H9 (cell line): ENCODE measurements at regions not wholly inside any gene's neighbourhood (a gene's known extent, or its start where the extent isn't known, plus 50 kb on each side); places are given as distances from the start of the nearest gene placed in this dataset.

Source experiments
- DNase-seq: peaks from one replicate; pipeline ENCODE4 v3.0.0-alpha.2; 2017
- H2AFZ ChIP-seq: one replicate; pipeline ENCODE4 v1.6.1; 2013; ENCODE audit warnings: mild to moderate bottlenecking, low read length, control low read depth, moderate library complexity
- H2AK5ac ChIP-seq: 2 replicates; pipeline ENCODE4 v1.6.1; 2013; ENCODE audit warnings: low read length, control low read depth, mixed read lengths; ENCODE audit not compliant: insufficient read length
- H2BK120ac ChIP-seq: one replicate; pipeline ENCODE4 v1.6.1; 2013; ENCODE audit warnings: low read depth, mild to moderate bottlenecking, low read length, control low read depth, inconsistent platforms; ENCODE audit not compliant: poor library complexity, severe bottlenecking
- H2BK12ac ChIP-seq: 2 replicates; pipeline ENCODE4 v1.6.1; 2013; ENCODE audit warnings: low read length, control low read depth, mixed read lengths, low read depth; ENCODE audit not compliant: insufficient read length
- H2BK15ac ChIP-seq: 2 replicates; pipeline ENCODE4 v1.6.1; 2013; ENCODE audit warnings: low read depth, low read length, control low read depth
- H2BK20ac ChIP-seq: one replicate; pipeline ENCODE4 v1.6.1; 2013; ENCODE audit warnings: low read depth, mild to moderate bottlenecking, low read length, control low read depth, inconsistent platforms; ENCODE audit not compliant: poor library complexity, severe bottlenecking
- H2BK5ac ChIP-seq: 2 replicates; pipeline ENCODE4 v1.6.1; 2013; ENCODE audit warnings: low read length, control low read depth, mixed read lengths; ENCODE audit not compliant: insufficient read length
- H3K14ac ChIP-seq: 2 replicates; pipeline ENCODE4 v1.6.1; 2013; ENCODE audit warnings: low read length, control low read depth; ENCODE audit not compliant: insufficient read depth
- H3K18ac ChIP-seq: 2 replicates; pipeline ENCODE4 v1.6.1; 2013; ENCODE audit warnings: low read depth, mild to moderate bottlenecking, mixed read lengths, low read length, control low read depth; ENCODE audit not compliant: insufficient read length
- H3K23ac ChIP-seq: 2 replicates; pipeline ENCODE4 v1.6.1; 2013; ENCODE audit warnings: low read length, control low read depth, mixed read lengths, low read depth; ENCODE audit not compliant: insufficient read length
- H3K23me2 ChIP-seq: 2 replicates; pipeline ENCODE4 v1.6.1; 2013; ENCODE audit warnings: low read depth, mild to moderate bottlenecking, mixed read lengths, low read length, control low read depth; ENCODE audit not compliant: insufficient read length, poor library complexity, severe bottlenecking
- H3K27ac ChIP-seq: 2 replicates; pipeline ENCODE4 v1.5.1; 2013; ENCODE audit warnings: low read length, control low read depth, mixed read lengths, low read depth; ENCODE audit not compliant: insufficient read length
- H3K27me3 ChIP-seq: 2 replicates; pipeline ENCODE4 v1.6.1; 2013; ENCODE audit warnings: low read length, control low read depth, inconsistent platforms; ENCODE audit not compliant: insufficient read depth
- H3K4ac ChIP-seq: 2 replicates; pipeline ENCODE4 v1.6.1; 2013; ENCODE audit warnings: low read depth, mild to moderate bottlenecking, control low read depth, inconsistent platforms, low read length, moderate library complexity
- H3K4me1 ChIP-seq: 2 replicates; pipeline ENCODE4 v1.6.1; 2013; ENCODE audit warnings: low read length, control low read depth, inconsistent platforms; ENCODE audit not compliant: insufficient read depth
- H3K4me2 ChIP-seq: 2 replicates; pipeline ENCODE4 v1.6.1; 2013; ENCODE audit warnings: low read length, control low read depth, mixed read lengths; ENCODE audit not compliant: insufficient read length, insufficient read depth
- H3K56ac ChIP-seq: 2 replicates; pipeline ENCODE4 v1.6.1; 2013; ENCODE audit warnings: low read depth, mild to moderate bottlenecking, mixed read lengths, low read length, control low read depth; ENCODE audit not compliant: insufficient read length
- H3K79me1 ChIP-seq: 2 replicates; pipeline ENCODE4 v1.6.1; 2013; ENCODE audit warnings: low read depth, mild to moderate bottlenecking, moderate library complexity, low read length, control low read depth, inconsistent platforms; ENCODE audit not compliant: insufficient read depth, poor library complexity, severe bottlenecking
- H3K79me2 ChIP-seq: 2 replicates; pipeline ENCODE4 v1.6.1; 2013; ENCODE audit warnings: low read length, control low read depth, inconsistent platforms; ENCODE audit not compliant: insufficient read depth
- H3K9ac ChIP-seq: 2 replicates; pipeline ENCODE4 v1.6.1; 2013; ENCODE audit warnings: low read length, control low read depth, mixed read lengths; ENCODE audit not compliant: insufficient read length; ENCODE audit errors: extremely low read depth
- H3K9me3 ChIP-seq: one replicate; pipeline ENCODE4 v1.6.1; 2013; ENCODE audit warnings: low read depth, low read length, inconsistent platforms; ENCODE audit not compliant: control insufficient read depth
- H3T11ph ChIP-seq: one replicate; pipeline ENCODE4 v1.6.1; 2013; ENCODE audit warnings: mild to moderate bottlenecking, low read length, control low read depth, inconsistent platforms
- H4K20me1 ChIP-seq: one replicate; pipeline ENCODE4 v1.6.1; 2013; ENCODE audit not compliant: control insufficient read depth, insufficient read length, insufficient read depth
- H4K5ac ChIP-seq: 2 replicates; pipeline ENCODE4 v1.6.1; 2013; ENCODE audit warnings: low read depth, mild to moderate bottlenecking, mixed read lengths, low read length, control low read depth; ENCODE audit not compliant: insufficient read length
- H4K8ac ChIP-seq: replicated peaks from 2 replicates; pipeline ENCODE4 v1.6.1; 2013; ENCODE audit warnings: low read length, control low read depth, mixed read lengths, low read depth; ENCODE audit not compliant: insufficient read length
- H4K91ac ChIP-seq: 2 replicates; pipeline ENCODE4 v1.6.1; 2013; ENCODE audit warnings: low read depth, mild to moderate bottlenecking, moderate library complexity, mixed read lengths, low read length, control low read depth; ENCODE audit not compliant: insufficient read length
- H3K27ac Mint-ChIP-seq, 3 experiments: 2 replicates in 2 of 3; 3 replicates in 1 of 3; pipeline ENCODE4 v1.8.0; 2020 to 2021; ENCODE audit warnings: mixed read lengths in 3 of 3, mild to moderate bottlenecking in 1 of 3, moderate library complexity in 1 of 3
- H3K27me3 Mint-ChIP-seq: 2 replicates; pipeline ENCODE4 v1.8.0; 2021; ENCODE audit warnings: low read depth, mild to moderate bottlenecking, moderate library complexity, mixed read lengths
- H3K36me3 Mint-ChIP-seq, 3 experiments: 2 replicates in 2 of 3; 3 replicates in 1 of 3; pipeline ENCODE4 v1.8.0; 2020 to 2021; ENCODE audit warnings: low read depth in 3 of 3, mixed read lengths in 3 of 3; ENCODE audit not compliant: insufficient read depth in 1 of 3
- H3K4me1 Mint-ChIP-seq, 2 experiments: 2 replicates each; pipeline ENCODE4 v1.8.0; 2020; ENCODE audit warnings: mixed read lengths in 2 of 2
- H3K4me3 Mint-ChIP-seq, 2 experiments: 2 replicates in 1 of 2; 3 replicates in 1 of 2; pipeline ENCODE4 v1.8.0; 2020 to 2021; ENCODE audit warnings: mild to moderate bottlenecking in 2 of 2, mixed read lengths in 2 of 2, moderate library complexity in 1 of 2
- H3K9me3 Mint-ChIP-seq, 2 experiments: 2 replicates in 1 of 2; 3 replicates in 1 of 2; pipeline ENCODE4 v1.8.0; 2020; ENCODE audit warnings: mild to moderate bottlenecking in 2 of 2, mixed read lengths in 2 of 2, moderate library complexity in 1 of 2
- WGBS: extraction: QIAGEN DNeasy Blood & Tissue Kit; methylation state at CpG from one replicate; pipeline ENCODE4 v1.1.7; 2013; ENCODE audit warnings: missing lambda C conversion rate, low lambda C conversion rate, mixed read lengths; ENCODE audit not compliant: insufficient read length; ENCODE audit errors: extremely low coverage; 5-methylcytosine and 5-hydroxymethylcytosine counted together
- TF ChIP-seq, protein P1 (sequence below): fragments of 200-600 bp; sonication (generic); conservative IDR thresholded peaks from 3 replicates; pipeline ENCODE4 v1.8.0; 2021; ENCODE audit warnings: antibody characterized with exemption, mild to moderate bottlenecking

DNA sequence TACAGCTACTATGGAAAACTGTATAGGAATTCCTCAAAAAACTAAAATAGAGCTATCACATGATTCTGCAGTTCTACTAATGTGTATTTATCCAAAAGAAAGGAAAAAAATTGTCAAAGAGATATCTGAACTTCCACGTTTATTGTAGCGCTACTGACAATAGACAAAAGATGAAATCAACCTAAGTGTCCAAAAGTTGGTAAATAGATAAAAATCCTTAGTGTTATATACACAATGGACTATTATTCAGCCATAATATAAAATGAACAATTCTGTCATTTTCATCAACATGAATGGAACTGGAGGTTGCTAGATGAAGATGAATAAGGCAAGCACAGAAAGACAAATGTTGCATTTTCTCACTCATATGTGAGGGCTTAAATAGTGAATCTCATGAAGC lies 1492.1 kb downstream of the MRPL39 start:
- Histone ChIP-seq H2BK5ac (no peak overlapping the region), H3K79me2 (no peaks in the 10 kb centered on the region), H3K56ac (no peak overlapping the region), H3T11ph (no peak overlapping the region), H2BK15ac (no peak overlapping the region), H3K23ac (no peak overlapping the region), H3K27ac (no peak overlapping the region), H4K8ac (no peak overlapping the region), H3K27me3 (no peaks in the 10 kb centered on the region), H4K5ac (no peak overlapping the region), H3K4me2 (no peak overlapping the region), H3K4ac (no peak overlapping the region), H2BK120ac (no peak overlapping the region), H2BK12ac (no peak overlapping the region), H2AFZ (no peak overlapping the region), H3K18ac (no peak overlapping the region), H4K91ac (no peak overlapping the region), H4K20me1 (no peaks in the 10 kb centered on the region), H2BK20ac (no peak overlapping the region), H3K23me2 (no peaks in the 10 kb centered on the region), H3K9me3 (no peaks in the 10 kb centered on the region), H3K79me1 (no peaks in the 10 kb centered on the region), H3K14ac (no peak overlapping the region), H2AK5ac (no peak overlapping the region), H3K9ac (no peak overlapping the region), H3K4me1 (no peaks in the 10 kb centered on the region)
- H3K27ac Mint-ChIP-seq = no peak overlapping the region
- no peaks in the 10 kb centered on the region for H3K4me1 Mint-ChIP-seq
- peaks cover 2% of the 10 kb centered on the region; the same call in 1 of the 2 replicates for H3K27me3 Mint-ChIP-seq
- WGBS = no CpG with 5 or more reads among the region's 2 CpGs
- peaks cover 39 to 46% of the 10 kb centered on the region in 2 experiments for H3K9me3 Mint-ChIP-seq
- no peak overlapping the region for H3K4me3 Mint-ChIP-seq
- no peak for DNase-seq
- peaks cover 0 to 10% (median 0%) of the 10 kb centered on the region in 3 experiments; a peak in 3 of 7 replicates for H3K36me3 Mint-ChIP-seq
- TF ChIP-seq, protein P1, sequence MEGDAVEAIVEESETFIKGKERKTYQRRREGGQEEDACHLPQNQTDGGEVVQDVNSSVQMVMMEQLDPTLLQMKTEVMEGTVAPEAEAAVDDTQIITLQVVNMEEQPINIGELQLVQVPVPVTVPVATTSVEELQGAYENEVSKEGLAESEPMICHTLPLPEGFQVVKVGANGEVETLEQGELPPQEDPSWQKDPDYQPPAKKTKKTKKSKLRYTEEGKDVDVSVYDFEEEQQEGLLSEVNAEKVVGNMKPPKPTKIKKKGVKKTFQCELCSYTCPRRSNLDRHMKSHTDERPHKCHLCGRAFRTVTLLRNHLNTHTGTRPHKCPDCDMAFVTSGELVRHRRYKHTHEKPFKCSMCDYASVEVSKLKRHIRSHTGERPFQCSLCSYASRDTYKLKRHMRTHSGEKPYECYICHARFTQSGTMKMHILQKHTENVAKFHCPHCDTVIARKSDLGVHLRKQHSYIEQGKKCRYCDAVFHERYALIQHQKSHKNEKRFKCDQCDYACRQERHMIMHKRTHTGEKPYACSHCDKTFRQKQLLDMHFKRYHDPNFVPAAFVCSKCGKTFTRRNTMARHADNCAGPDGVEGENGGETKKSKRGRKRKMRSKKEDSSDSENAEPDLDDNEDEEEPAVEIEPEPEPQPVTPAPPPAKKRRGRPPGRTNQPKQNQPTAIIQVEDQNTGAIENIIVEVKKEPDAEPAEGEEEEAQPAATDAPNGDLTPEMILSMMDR = no peak
